ENCODE measurements at regions not wholly inside any gene's neighbourhood (a gene's known extent, or its start where the extent isn't known, plus 50 kb on each side); places are given as distances from the start of the nearest gene placed in this dataset.

DNA sequence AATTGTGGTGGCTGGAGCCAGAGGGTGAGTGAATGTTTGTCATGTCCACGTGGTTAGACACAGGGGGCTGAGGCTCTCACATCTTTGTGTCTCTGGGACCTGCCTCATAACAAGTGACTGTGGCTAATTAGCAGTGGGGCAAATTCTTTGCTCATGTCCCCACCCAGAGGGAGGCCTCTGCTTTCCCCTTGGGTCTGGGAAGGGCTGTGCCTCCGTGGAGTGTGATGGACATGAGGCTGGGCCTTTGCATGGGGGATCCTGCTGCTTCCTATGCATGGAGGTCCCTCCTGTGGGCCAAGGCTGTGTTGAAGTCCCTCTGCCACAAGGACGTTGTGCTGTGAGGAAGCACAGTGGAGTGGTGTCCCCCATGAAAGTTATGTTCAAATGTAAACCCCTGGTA is 327.4 kb upstream of the SHH start:
- H3K9me3 ChIP-seq: no peaks in the 10 kb centered on the region
- intact Hi-C loops (cut with DNase I): no loop called here
- DNase-seq (no peak), ATAC-seq (no peak)
- no peaks in the 10 kb centered on the region for H3K4me1 ChIP-seq
- TF ChIP-seq, protein P1, sequence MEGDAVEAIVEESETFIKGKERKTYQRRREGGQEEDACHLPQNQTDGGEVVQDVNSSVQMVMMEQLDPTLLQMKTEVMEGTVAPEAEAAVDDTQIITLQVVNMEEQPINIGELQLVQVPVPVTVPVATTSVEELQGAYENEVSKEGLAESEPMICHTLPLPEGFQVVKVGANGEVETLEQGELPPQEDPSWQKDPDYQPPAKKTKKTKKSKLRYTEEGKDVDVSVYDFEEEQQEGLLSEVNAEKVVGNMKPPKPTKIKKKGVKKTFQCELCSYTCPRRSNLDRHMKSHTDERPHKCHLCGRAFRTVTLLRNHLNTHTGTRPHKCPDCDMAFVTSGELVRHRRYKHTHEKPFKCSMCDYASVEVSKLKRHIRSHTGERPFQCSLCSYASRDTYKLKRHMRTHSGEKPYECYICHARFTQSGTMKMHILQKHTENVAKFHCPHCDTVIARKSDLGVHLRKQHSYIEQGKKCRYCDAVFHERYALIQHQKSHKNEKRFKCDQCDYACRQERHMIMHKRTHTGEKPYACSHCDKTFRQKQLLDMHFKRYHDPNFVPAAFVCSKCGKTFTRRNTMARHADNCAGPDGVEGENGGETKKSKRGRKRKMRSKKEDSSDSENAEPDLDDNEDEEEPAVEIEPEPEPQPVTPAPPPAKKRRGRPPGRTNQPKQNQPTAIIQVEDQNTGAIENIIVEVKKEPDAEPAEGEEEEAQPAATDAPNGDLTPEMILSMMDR (IDR thresholded peaks at IDR 0.05): no peak
- H3K27ac ChIP-seq: no peak overlapping the region
- H3K27me3 ChIP-seq: peaks cover 0 to 25% of the 10 kb centered on the region in 2 donors
- no peak overlapping the region for H3K4me3 ChIP-seq
- H3K36me3 ChIP-seq: no peaks in the 10 kb centered on the region

DNA sequence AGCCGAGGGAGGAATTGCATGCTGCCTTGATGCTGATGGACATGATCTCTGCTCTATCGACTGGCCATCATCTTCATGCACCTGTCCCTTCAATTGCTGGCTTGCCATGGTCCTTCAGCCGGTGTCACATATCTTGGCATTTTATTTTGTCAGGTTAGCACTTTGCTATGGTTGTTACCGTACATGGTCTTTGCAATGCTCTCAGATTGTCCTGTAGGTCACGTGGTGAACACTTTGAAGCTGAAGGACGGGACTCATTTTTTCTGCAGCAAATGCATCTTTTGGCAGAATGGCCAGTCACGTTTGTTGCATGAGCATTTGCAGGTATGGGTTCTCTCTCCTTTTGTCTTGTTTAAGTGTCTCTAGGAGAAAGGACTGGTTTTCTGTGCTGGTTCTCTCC is 326.8 kb upstream of the SHH start:
- H3K27ac ChIP-seq: no peak overlapping the region
- H3K36me3 ChIP-seq: no peaks in the 10 kb centered on the region
- ATAC-seq (no peak), DNase-seq (no peak)
- H3K27me3 ChIP-seq: peaks cover 0 to 22% of the 10 kb centered on the region in 2 donors
- H3K9me3 ChIP-seq: no peaks in the 10 kb centered on the region
- H3K4me3 ChIP-seq: no peak overlapping the region
- TF ChIP-seq, protein P1 (IDR thresholded peaks at IDR 0.05): no peak
- intact Hi-C loops (cut with DNase I): no loop called here
- no peaks in the 10 kb centered on the region for H3K4me1 ChIP-seq

DNA sequence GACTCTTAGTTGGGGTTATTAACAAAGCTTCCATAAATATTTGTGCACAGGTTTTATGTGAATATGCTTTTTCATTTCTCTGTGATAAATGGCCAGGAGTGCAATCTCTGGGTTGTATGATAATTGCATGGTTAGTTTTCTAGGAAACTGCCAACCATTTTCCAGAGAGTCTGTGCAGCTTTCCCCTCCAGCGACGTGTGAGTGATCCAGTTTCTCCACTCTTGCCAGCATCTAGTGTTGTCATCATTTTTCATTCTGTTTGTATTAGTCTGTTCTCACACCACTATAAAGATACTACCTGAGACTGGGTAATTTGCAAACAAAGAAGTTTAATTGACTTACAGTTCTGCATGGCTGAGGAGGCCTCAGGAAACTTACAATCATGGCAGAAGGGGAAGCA is 319.6 kb upstream of the SHH start:
- Histone ChIP-seq H3K9me3 (peaks cover 0 to 3% of the 10 kb centered on the region in 2 donors), H3K27ac (no peak overlapping the region), H3K27me3 (no peaks in the 10 kb centered on the region), H3K4me1 (no peaks in the 10 kb centered on the region), H3K36me3 (no peaks in the 10 kb centered on the region), H3K4me3 (no peak overlapping the region)
- DNase-seq: no peak
- intact Hi-C loops (cut with DNase I): no loop called here
- no peak for ATAC-seq
- TF ChIP-seq, protein P1 (IDR thresholded peaks at IDR 0.05): no peak

DNA sequence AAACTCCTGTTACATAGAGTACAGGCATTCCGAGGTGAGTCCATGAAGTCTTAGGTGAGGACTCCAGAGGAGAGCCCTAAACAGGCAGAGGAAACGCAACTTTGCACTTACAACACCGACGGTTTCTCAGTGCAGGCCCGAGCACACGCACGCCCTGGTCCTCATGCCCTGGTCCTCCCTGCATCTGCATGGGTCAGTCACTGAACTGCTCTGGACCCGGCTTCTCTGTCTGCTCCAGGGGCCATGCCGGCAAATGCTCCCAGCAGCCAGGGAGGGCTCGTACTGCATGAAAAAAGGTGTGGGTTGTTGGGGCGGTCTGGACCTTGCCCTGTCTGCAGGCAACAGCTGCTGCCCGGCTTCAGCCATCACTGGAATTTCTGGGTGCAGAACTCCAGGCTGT is 317.3 kb upstream of the SHH start:
- TF ChIP-seq, protein P1 (IDR thresholded peaks at IDR 0.05): no peak
- DNase-seq (no peak), ATAC-seq (no peak)
- no peak overlapping the region for H3K4me3 ChIP-seq
- H3K4me1 ChIP-seq: no peaks in the 10 kb centered on the region
- no peak overlapping the region for H3K27ac ChIP-seq
- intact Hi-C loops (cut with DNase I): no loop called here
- no peaks in the 10 kb centered on the region for H3K27me3 ChIP-seq
- H3K9me3 ChIP-seq: peaks cover 0 to 3% of the 10 kb centered on the region in 2 donors
- H3K36me3 ChIP-seq: no peaks in the 10 kb centered on the region

DNA sequence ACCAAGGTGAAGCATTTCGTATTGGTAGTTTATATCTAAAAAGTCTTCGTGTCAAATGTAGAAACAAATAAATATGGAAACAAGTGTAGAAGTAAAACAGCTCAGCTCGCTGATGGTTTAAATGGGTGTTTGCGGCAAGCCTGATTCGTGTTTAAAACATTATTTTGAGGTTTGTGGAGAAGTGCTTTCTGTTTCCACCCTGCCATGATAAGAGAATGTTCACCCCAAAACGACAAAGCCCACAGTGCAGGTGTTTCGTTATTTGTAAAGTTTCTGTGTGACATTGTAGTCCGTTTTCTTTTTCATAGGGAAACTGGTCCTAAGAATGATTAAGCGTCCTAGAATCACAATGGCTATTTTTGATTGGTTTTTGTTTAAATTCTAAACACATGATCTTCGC is 316.2 kb upstream of the SHH start:
- TF ChIP-seq, protein P1 (IDR thresholded peaks at IDR 0.05): no peak
- no peak for ATAC-seq
- no peak overlapping the region for H3K4me3 ChIP-seq
- H3K27me3 ChIP-seq: no peaks in the 10 kb centered on the region
- H3K4me1 ChIP-seq: no peaks in the 10 kb centered on the region
- DNase-seq: no peak
- H3K36me3 ChIP-seq: no peaks in the 10 kb centered on the region
- no peak overlapping the region for H3K27ac ChIP-seq
- intact Hi-C loops (cut with DNase I): no loop called here
- H3K9me3 ChIP-seq: peaks cover 0 to 3% of the 10 kb centered on the region in 2 donors

Data from left lung (tissue), 4 donors.